GM21423 (cell line): ENCODE measurements at regions not wholly inside any gene's neighbourhood (a gene's known extent, or its start where the extent isn't known, plus 50 kb on each side); places are given as distances from the start of the nearest gene placed in this dataset.
"Not testable (repeated sequence)": the region's sequence is repeated elsewhere in the genome, so short reads cannot be mapped to it uniquely, and the experiment has no call there.

Experiments used
- ATAC-seq: cut with Tn5 transposase; IDR thresholded peaks from one replicate; pipeline ENCODE4 v1.9.1; 2021; ENCODE audit warnings: mild to moderate bottlenecking, moderate library complexity; ENCODE audit not compliant: unreplicated experiment

DNA sequence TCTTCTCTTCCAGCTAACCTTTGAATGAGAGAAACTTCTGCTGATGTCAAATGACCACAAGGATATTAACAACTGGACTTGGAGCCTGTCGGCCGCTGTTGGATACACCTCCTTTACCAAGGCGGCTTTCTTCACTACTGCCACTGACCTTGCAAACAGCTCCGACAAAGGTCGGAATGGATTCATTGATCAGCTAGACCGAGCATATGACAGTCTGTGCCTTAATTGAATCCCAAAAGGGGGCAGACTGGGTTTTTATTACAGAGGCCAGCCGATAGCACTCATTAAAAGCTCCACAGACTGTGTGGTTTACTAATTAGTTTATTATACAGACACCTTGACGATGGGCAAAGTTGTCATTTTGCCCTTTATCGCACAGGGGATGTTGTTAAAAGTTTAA is 394.5 kb downstream of the RERGL start:
- no peak for ATAC-seq

DNA sequence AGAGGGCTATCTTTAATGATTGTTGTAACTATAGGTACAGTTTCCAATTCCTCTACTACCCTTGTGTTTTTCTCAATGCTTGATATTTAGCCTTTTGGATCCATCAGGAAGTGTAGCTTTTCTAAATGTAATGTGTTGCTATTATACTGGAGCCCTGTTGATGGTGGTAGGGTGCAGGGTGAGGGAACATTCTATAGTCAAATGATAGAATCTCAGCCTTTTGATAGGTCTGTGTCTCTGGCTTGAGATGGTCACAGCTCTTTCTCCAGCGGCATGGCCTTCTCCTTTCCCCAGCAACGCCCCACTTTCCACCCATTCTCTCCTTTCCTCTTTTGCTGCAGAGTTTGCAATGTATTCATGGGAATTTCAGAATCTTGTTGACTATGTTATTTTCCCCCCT is 398.6 kb downstream of the RERGL start:
- no peak for ATAC-seq

DNA sequence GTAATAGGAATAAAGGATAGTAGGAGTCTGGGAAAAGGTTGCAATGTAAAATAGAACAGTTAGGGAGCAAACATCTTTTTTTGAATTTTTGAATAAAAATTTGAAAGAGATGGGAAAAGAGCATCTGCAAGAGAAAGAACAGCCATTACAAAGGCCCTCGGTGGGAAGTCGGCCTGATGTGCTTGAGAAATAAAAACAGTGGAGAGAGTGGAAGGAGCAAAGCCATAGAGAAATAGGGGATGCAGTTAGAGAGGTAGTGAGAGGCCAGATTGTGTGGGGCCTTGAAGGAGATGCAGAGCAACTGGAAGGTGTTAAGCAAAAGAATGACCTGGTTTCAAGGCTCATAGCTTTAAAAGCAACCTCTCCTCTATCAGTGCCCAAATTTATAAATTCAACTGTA is 409.8 kb downstream of the RERGL start:
- ATAC-seq: no peak

DNA sequence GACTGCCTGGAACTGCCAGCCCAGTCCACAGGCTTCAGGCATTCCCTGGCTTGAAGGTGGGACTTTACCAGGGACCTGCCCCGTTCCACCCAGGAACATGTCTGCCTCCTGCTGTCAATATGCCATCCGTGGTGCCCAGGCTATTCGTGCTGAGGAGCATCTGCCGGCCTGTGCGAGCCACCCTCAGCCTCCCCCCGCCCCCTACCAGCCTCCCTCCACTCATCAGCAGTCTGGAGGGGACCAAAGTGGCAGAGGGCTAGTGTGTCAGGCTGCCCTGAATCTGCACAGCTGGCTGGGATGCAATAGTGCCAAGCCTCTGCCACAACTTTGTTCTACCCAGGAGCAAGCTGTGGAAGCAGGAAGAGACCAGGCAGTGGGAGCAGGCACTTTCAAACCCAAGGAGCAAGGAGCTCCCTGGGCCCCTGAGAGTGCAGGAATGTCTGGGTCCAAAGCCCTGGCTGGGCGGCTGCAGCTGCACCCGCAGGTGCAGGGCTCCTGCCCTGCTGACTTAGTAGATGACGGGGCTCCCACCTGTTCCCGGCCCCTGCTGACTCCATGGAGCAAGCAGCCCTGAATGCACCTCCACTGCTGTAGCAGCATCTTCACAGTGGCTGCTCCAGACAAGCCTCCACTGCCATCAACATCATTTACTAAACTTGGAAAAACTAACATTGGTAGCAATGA is 423.2 kb downstream of the RERGL start:
- ATAC-seq: no peak

DNA sequence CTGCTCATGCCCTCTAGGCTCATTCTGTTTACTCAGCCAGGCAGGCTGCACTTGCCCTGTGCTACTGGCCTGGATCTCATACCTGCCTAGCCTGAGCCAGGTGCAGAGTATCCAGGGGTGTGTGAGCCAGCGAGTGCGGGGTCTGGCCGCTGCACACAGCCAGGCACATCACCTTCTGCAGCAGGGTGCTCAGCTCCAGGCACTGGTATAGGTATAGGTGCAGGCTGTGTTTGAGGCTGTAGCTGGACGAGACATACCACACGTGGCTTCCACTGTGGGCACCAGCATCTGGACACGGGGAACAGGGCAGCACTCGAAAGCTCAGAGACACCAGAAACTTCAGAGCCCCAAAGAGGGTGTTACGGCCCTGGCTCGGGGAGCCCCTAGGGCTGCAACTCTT is 424.2 kb downstream of the RERGL start:
- no peak for ATAC-seq

DNA sequence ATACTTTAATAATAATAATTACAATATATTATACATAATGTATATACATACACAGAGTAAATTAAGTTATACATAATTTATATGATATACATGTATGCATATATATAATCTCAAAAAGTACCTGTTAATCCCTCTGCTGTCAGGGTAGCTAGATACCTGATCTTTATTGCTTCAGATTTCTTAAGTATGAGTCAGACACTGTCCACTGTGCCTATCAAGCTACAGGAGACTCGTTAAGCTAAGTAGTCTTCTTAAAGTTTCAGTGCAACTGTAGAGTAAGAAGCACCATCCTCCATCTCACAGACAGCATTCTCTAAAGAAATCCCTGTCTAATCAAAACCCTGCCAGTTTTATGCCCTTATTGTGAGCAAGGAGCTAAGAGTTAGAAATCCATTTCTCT is 428.7 kb downstream of the RERGL start:
- no peak for ATAC-seq

DNA sequence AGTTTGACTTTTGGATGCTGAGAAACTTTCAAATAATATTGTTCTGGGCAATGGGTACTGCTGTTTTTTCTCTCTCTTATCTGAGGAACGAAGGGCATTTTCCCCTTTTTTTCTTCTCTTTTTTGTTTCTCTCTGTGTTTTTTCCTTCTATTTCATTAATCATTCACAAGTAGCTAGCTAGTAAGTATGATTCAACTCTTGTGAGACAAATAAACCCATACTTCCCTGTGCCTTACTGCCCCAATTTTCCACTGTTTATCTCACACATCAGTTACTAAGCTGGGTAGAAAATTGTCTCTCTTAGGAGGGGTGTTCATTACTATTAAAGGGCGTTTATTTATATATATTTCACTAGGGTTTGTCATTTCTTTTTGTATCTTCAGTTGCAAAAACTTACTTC is 437.6 kb downstream of the RERGL start:
- no peak for ATAC-seq

DNA sequence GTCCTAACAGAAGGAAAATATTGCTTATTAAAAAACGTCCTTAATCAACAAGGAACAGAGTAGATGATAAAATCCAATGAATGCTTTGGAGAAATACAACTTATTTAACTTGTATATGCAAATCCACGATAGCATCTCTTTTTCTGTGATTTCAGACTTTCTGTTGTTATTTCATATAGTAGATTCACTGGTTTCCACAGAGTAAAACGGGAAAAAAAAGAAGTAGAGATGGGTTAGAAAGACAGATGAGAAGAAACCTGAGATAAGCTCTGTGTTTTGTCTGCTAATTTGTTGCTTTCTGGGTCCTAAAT is 447.7 kb downstream of the RERGL start:
- no peak for ATAC-seq

DNA sequence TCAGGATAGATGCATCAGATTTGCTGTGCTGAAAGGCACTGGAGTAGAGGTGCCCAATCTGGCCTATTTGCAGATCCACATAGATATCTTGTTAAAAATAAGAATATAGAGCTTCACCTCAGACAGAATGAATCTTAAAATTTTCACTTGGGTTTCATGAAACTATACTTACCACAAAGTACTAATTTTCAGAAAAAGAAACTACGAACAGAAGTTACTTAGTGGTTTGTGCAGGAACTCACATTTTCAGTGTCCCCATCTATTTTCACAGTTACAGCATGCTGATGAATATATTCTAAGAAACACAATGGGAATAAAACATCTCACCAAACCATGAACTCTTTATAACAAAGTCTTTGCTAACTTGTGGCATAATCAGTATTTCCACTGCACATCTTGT is 449.4 kb downstream of the RERGL start:
- ATAC-seq: no peak

DNA sequence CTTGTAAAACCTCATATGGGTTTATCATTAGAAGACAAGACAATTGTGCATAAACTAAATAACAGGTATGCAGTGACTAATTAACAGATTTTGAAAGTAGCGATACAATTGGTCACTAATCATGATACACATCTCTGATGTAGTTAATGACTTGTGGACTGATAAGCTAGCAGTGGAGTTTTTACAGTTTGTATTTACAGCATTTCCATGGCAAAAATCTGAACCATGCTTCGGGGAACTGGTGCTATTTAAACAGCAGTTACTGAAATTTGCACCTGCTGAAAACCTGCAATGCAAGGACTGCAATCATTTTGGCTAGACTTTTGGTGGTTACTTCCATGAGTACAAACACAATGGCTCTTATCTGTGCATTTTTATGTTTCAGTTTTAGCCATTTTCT is 471.2 kb downstream of the RERGL start:
- ATAC-seq: no peak

DNA sequence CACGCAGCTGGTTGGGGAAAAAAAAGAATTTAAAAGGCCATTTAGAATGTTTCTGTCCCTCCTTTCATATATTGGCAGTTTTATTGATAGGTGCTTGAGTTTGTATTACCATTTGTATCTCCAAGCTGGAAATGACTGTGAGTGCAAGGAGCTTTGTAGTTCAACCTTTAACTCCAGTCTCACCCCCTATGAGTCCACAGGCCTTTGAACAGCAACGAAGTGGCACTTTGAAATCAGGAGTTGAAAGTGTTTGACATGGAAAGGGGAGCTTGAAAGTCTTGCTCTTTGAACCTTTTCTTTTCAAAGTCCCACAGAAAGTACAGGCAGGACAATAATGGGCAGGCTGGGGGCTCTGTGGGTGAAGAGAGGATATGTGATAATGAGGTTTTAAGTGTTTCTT is 480.3 kb downstream of the RERGL start:
- no peak for ATAC-seq

DNA sequence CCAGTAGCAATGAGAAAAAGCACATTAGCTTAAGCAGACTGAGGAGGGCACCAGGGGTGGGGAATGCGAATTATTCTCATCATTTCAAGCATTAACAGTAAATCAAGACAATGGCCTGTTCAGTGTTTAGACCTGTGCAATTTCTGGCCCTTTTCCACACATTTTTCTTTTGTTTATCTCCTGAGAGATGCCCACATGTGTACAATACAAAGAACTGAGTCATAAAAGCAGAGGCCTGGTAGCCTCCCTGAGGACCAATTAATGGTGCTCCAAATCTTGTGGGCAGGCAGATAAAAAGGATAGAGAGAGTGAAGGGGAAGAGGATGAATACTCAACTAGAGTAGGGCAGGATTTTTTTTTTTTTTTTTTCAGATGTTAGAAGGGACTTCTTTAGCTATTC is 480.8 kb downstream of the RERGL start:
- ATAC-seq: no peak

DNA sequence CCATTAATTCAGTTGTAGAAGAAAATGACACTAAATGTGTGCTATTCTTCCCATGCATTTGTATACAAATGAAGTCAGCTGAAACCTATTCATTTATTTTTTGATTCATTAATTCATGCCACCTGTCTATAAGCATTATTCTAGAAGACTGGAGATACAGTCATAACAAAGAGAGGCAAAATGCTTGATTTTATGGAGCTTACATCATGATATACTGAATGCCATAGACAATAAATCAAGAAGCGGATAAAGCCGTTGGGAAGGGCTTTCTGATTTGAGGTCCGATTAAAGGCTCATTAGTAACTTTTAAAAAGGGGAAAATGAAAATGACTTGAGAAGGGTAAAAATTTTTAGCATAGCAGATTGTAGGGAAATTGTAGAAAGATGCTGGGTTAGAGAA is 494.9 kb downstream of the RERGL start:
- ATAC-seq: no peak

DNA sequence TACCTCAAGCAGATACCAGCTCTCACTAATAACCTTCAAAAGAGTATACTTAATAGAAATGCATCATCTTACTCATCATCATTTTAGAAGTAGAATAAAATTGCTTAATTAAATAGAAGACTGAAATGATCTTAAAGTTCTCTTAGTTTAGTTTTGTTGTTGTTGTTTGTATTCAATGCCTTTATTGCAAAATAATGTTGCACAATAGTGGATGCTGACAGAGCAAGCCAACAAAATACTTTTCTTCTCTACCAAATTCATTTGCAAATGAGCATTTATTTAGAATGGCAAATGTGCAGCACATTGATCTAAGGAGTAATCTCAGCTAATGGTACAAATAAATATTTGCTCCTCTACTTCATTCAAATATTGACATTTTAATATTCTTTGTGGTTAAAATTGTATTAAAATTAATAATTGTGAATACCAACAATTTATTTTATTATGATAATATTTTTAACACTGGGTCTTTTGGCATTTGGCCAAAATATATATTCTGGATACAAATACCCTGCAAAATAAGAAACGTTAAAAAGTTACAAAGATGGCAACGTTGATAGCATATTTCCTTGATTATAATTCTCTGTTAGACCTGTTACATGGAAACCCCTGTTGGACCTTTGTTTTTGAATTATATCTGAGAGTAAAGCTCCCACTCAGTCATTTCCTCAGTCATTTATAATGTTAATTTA is 496.1 kb downstream of the RERGL start:
- ATAC-seq: no peak

DNA sequence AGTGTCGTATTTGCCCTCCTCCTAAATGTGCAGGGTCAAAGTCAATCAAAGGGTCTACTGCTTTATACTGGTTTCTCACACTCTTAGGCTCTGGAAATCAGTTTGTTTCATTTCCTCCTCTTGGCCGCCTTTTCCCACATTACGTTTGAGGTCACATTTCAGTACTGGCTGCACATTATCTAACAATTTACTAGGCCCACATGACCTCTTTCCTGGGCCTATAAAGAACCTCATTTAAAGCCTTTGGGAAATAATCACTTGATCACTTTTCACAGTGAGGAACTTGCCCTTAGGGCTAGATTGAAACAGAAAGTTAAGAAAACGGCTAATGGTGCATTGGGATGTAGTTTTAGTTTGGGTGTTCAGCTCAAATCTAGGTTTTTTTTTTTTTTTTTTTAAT is 497.5 kb downstream of the RERGL start:
- ATAC-seq: no peak

DNA sequence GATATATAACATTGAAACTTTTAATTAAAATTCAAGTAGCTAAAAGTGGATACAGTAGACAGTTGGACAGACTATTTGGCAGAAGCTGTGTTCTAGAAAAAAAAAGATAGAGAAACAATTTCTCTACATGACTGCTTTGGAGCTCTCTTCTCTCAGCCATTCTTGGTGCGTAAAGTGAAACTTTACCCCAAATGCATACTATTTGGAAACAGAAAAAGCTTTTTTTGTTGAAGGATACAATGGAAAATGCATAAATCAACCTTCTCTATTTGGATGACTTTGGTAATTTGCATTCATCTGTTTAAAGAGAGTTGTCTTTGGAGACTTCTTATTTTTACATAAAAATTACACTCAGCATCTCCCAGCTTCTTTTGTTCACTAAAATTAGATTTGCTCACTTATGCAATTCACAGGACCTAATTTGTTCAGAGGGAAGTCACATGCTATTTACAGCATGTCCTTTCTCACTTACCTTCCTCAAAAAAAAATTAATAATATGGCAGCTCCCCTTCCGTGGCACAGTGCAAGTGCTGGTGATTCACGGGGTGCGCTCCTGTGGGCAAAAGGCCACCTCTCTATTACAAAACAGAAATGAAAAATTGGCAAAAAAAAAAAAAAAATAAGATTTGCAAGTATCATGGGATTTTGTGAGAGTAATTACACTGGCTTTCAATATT is 498.9 kb downstream of the RERGL start:
- ATAC-seq: no peak

DNA sequence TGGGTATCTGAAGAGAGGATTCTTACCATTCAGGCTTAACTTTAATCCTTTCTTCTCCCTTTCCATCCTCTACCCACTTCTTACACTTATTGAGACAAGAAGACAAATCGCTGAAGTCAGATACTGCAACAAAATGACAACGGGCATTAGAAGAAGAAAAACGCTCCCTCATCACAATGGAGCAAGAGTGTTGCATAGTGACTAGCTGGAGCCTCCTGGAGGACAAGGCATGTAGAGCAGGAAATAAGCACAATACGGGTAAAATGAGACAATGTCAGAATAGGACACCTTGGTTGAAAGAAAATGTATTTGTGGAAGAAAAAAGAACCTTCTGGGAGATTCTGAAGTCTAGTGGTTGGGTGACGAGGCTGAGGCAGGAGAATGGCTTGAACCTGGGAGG is 501.0 kb downstream of the RERGL start:
- ATAC-seq: no peak

DNA sequence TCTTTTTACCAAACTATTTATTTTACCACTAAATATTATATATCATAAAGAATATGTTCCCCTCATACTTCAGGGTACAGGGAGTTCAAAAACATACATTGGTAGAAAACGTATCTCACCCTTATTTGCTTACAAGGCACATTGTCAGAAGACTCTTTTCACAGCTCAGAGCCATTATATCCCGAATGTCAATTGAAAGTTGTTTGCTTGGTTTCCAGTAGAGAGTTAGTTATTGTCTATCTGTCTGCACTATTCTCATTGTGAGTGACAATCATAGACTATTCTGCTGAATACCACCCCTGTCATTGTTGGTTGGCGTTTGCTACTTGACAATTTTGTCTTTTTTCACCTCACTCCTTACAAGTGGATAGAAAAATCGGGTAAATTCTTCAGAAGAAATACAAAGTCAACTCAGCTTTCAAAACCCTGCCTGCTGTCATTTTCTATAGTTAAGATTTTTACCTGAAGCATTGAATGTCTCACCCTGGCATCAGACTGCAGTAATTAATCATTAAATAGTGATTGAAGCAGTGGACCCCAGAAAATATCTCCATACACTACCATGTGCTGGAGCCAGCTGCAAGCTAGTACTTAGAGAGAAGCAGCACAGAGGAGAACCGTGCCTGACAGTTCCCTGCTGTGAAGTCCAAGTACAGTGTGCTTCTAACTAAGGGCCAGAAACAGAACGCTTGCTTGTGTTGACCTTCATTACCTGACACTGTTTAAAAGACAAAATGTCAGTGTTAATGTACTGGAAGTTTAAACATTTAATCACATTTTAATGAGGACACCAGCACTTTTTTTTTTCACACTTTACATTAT is 510.6 kb downstream of the RERGL start:
- no peak for ATAC-seq

DNA sequence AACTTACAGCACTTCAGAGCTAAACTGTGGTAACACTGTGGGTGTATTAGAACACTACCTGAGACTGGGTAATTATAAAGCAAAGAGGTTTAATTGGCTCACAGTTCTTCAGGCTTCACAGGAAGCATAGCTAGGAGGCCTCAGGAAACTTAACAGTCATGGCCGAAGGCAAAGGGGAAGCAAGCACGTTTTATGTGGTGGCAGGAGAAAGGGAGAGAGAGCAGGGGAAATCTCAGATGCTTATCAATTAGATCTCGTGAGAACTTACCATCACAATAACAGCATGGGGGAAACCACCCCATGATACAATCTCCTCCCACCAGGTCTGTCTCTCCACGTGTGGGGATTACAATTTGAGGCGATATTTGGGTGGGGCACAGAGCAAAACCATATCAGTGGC is 512.6 kb downstream of the RERGL start:
- ATAC-seq: no peak

DNA sequence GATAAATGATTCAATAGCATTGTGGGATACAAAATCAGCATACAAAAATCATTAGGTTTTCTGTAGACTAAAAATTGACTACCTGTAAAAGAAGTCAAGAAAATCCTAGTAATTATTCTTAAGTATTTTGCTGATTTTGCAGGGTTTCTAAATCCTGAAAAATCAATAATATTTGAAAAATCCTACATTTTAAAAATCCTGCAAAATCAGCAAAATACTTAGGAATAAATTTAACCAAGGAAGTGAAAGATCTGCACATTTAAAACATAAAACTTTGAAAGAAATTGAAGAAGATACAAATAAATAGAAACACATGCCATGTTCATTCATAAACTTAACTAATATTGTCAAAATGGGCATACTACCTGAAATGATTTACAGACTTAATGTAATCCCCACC is 517.7 kb downstream of the RERGL start:
- no peak for ATAC-seq

DNA sequence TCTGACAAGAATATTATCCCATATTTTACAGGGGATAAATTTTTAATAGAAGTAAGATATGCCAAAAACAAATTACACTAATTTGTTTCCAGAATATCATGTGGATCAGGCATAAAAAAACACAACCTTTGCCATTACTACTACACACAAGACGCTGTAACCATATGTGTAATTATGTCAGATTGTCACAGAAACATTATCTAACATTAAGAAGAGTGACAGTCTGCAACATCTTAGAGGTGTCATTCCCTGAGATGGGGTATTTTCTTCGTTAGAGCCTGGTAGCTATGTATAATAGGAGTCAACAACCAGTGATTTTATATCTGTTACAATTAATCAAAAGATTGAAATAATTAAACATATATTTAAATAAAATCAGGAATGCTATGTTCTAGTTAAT is 518.9 kb downstream of the RERGL start:
- ATAC-seq: no peak

DNA sequence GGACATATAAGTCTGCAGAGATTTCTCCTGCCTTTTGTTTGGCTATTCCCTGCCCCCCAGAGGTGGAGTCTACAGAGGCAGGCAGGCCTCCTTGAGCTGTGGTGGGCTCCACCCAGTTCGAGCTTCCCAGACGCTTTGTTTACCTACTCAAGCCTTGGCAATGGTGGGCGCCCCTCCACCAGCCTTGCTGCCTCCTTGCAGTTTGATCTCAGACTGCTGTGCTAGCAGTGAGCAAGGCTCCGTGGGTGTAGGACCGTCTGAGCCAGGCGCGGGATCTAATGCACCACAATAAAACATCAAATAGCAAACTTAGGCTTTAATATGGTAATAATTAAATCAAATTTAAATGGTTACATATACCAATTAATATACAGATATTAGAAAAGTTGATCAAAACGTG is 525.4 kb downstream of the RERGL start:
- not testable (repeated sequence) for ATAC-seq
